Hypothalamus (tissue), 51 donors: ENCODE measurements at regions not wholly inside any gene's neighbourhood (a gene's known extent, or its start where the extent isn't known, plus 50 kb on each side); places are given as distances from the start of the nearest gene placed in this dataset.
"Not testable (repeated sequence)": the region's sequence is repeated elsewhere in the genome, so short reads cannot be mapped to it uniquely, and the experiment has no call there.

Source experiments
- DNase-seq, 51 donors: peaks; one replicate each; lab custom pipeline; 2025; lab: John Stamatoyannopoulos, UW

DNA sequence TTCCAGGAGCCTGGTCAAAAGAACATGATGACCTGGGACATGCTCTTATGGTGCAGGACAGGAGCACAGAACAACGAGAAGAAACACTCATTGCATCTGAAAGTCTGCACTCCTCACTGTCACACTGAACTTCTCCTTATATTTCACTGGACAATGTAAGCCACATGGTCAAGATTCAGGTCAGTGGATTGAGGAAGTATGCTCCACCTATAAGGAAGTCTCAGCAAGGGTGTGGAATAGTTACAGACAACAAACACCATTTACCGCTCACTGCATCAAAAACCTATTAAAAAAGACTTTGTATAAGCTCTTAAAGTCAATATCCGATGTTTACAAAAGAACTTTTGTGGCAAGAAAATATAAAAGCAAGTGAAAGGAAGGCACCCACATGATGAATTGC, 153.1 kb upstream of the FOXG1 start:
- DNase-seq: no peak

DNA sequence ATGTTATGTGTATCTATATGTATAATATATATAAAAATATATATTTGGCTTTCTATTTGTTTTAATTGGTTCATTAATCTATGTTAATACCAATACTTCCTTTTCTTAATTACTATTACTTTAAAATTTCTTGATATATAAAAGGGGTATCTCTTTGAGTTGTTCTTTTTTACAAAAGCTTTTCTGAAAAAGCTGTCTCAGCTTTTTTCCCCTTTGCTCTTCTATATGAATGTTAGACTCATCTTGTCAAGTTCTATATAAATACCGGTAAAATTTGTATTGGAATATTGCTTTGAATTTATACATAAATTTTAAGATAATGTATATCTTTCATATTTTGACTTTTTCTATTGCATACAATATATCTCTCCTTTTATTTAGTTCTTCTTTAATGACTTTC, 139.8 kb upstream of the FOXG1 start:
- DNase-seq: no peak

DNA sequence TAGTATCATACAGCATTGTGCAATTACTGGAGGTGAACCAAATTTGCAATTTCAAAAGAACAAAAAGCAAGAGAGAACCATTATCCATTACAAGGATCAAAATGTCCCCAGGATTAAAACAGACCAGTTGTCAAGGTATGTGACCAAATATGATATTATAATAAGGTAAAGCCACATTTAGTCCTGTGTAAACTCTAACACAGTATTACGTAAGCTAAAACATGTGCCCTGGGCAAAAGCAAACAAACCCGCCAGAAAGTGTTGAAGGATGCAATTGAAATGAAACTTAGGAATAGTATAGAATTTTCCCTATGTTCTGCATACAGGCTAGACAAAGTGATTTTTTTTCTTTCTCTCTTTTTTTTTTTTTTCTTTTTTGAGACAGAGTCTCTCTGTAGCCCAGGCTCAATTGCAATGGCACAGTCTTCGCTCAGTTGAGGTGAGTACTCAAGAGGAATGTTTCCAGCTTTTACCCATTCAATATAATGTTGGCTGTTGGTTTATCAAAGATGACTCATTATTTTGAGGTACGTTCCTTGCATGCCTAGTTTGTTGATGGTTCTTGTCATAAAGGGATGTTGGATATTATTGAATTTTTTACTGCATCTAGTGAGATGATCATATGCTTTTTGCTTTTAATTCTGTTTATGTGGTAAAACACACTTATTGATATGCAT, 137.1 kb upstream of the FOXG1 start:
- DNase-seq: peak in 1 of 51 donors; percentile 23

DNA sequence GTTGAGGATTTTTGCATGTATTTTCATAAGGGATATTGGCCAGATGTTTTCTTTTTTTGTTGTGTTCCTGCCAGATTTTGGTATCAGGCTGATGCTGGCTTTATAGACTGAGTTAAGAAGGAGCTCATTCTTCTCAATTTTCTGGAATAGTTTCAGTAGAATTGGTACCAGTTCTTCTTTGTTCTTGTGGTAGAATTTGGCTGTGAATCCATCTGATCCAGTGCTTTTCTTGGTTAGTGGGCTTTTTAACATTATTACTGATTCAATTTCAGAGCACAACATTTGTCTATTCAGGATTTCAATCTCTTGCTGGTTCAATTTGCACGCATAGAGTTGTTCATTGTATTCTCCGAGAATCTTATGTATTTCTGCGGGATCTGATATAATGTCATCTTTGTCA, 136.5 kb upstream of the FOXG1 start:
- DNase-seq: no peak

DNA sequence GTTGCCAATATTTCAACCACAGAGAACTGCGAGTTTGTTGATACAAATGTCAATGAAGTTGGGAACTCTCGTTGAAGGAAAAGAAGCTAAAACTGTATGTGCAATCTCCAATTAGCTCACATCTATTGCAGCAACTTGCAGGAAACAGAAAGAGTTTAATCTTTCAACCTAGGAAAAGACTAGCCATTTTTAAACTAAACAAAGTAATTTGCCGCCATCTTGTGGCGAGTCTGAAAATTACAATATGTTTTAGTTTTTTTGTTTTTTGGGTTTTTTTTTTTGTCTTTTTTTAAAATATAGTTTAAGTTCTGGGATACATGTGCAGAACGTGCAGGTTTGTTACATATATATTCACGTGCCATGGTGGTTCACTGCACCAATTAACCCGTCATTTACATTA, 131.2 kb upstream of the FOXG1 start:
- peak in 2 of 51 donors; percentile 1 to 21 for DNase-seq

DNA sequence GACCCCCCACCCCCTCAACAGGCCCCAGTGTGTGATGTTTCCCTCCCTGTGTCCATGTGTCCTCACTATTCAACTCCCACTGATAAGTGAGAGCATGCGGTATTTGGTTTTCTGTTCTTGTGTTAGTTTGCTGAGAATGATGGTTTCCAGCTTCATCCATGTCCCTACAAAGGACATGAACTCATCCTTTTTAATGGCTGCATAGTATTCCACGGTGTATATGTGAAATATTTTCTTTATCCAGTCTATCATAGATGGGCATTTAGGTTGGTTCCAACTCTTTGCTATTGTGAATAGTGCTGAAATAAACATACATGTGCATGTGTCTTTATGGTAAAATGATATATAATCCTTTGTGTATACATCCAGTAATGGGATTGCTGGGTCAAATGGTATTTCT, 130.8 kb upstream of the FOXG1 start:
- not testable (repeated sequence) for DNase-seq

DNA sequence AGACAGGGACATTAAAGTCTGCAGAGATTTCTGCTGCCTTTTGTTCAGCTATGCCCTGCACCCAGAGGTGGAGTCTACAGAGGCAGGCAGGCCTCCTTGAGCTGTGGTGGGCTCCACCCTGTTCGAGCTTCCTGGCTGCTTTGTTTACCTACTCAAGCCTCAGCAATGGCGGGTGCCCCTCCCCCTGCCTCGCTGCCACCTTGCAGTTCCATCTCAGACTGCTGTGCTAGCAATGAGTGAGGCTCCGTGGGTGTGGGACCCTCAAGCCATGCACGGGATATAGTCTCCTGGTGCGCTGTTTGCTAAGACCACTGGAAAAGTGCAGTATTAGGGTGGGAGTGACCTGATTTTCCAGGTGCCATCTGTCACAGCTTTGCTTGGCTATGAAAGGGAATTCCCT, 125.4 kb upstream of the FOXG1 start:
- not testable (repeated sequence) for DNase-seq

DNA sequence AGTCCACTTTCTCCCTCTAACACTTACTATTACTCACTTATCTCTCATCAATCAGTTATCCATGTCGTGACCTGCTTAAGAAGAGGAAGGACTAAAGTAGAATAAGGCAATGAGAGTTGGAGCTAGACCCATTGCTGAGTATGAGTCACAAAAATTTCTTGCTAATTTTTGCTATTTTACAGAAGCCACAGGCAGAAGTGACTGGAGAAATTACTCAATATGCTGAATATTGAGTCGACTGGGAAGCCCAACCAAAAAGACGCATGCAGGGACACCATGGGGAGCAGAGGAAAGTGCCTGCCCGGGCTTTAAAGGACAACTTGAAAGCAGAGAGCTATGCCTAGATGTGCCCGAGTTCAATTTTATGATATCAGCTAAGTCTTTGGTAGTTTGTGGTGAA, 115.4 kb upstream of the FOXG1 start:
- no peak for DNase-seq

DNA sequence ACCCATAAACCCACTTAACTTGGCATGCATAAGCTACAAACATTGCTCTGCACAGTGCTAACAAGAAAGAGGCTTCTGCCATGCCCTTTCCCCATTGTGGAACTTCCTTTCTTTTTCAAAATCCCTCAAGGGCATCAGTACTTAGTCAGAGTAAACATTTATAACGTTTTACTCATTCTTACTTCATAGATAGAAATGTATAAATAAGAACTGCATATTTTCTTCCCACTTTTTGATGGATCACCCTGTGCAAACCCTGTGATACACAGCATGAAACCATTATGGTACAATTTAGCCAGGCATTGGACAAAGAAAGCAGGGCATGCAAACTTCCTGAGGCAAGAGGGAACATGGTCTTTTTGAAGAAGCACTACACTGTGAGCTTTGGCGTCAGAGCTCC, 113.8 kb upstream of the FOXG1 start:
- no peak for DNase-seq

DNA sequence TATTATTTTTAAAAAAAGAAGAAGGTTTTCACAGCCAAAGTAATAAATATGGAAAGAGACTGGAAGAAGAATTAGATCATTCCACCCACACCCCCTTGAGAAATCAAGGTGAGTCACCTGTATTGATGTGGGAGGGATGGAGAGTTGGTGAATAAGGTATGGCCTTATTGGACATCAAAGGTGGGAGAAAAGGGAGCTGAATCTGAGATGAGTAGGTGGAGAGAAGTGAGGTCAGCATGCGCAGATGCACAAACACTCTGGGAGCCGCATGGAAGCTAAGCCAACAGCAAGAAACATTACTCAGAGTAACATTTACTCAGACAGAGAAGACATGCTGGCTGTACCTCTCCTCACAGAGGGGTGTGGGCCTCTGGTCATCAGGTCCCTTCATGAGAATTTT, 113.1 kb upstream of the FOXG1 start:
- DNase-seq: peak in 2 of 51 donors; percentile 5

DNA sequence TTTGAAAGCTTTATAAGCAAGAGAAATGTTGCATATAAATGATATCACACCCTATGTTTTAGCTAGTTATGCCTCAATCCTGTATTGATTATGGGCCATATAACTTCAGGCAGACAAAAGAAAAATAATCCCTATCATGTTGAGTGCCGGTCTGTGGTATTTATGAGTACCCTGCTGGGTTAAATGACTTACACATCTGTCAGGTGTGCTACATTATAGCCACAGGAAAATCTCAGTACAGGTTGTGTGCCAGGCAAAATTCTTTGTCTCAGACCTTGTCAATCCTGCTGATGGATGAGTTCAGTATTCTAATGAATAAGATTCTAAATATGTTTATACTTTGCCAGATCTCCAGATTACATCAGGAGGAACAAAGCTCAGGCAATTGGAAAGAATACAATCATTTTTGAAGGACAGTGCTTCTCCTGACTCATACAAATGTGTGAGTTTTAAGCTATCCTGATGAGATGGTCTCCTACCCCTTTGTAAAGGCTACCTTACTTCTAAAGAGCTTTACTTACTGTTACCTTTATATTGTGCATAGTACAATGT, 109.8 kb upstream of the FOXG1 start:
- DNase-seq: no peak

DNA sequence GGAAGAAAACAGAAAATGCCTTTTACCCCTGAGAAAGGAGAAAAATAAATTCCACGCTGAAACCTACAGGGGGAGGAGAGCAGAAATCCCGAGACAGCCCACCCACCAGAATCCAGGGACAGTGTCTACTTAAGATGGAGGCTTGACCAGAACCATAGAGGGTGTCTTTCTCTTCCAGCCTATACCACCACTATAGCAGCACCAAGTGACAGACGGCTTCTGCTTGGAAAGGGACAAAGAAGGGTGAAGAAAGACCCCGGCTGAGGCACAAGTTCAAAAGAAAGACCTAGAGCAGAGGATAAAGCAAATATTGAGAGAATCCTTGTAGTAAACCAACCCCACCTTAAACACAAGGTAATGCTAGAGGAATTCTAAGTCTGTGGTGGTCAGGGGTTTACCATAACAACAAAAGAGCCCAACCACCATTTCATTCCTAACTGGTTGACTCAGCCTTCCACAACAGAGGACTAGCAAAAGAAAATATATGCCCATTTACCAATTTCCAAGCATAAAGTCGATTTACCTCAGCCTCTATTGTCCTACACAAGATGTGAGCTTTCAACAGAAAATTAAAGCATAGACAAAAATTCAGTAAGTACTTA, 105.3 kb upstream of the FOXG1 start:
- DNase-seq: no peak

DNA sequence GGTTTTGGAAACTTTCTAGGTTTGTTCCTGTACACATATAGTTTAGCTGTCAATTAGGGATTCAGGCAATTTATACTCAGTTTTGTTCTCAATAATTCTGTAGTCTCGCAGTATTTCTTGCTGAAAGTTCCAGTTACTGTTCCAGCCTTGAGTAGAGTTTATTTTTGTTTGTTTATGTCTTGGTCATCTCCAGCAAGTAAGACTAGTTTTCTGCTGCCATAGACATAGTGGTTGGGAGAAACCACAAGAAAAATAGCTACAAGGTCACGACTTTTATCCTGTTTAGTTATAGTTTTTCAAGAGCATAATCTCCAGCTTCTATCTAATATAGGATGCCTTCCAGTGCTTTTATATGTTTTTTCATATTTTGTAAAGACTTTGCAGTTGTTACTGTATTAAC, 99.6 kb upstream of the FOXG1 start:
- DNase-seq: no peak

DNA sequence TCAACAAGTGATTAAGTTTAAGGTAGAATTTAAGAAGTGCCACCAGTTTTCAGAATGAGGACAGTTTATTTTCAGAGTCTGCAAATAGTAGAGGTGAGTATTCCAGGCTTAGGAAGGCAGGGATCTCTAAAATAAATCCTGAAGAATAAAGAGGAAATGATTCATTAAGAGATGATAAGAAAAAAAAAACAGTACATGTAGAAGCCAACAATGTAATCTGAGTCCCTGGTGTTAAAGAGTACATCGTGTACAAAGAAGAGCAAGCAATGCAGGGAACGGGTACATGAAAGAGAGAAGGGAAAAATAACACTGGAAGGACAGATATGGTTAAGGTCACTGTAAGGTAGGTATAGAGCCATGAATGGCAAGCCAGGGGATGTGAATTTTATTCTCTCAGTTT, 95.2 kb upstream of the FOXG1 start:
- no peak for DNase-seq

DNA sequence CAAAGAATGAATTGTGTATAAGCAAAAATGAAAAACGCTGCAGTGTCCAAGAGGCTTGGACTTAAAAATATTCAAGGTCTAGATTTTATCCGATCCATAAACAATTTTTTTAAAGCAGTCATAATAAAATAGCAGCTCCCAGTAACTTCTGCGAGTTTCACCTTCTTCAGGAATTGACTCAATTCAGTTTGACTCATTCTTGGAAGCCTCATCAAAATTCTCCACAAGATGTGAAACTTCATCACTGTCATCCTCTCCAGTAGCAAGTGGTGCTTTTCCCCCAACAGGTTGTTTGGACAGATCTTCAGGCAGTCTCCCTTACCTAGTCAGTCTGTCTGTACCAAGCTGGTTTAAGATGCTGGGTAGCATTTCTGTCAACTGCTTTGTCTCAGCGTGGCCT, 93.5 kb upstream of the FOXG1 start:
- DNase-seq: no peak

DNA sequence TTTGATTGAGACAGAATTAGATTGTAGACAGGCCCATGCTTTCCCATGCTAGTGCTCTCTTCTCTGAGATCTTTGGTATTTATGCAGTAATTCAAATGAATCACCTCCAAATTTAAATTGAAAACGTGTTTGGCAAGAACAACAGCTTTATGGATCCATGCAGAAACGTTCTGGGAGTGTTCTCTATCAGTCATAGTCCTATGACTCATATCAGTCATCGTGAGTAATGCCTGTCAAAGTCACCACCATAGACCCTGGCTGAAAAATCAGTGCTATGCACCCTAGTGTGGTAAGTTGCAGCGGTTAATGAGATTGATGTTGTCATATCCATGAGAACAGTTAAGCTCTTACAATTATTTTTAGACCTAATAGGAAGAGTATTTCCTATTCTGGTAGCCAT, 90.1 kb upstream of the FOXG1 start:
- DNase-seq: no peak

DNA sequence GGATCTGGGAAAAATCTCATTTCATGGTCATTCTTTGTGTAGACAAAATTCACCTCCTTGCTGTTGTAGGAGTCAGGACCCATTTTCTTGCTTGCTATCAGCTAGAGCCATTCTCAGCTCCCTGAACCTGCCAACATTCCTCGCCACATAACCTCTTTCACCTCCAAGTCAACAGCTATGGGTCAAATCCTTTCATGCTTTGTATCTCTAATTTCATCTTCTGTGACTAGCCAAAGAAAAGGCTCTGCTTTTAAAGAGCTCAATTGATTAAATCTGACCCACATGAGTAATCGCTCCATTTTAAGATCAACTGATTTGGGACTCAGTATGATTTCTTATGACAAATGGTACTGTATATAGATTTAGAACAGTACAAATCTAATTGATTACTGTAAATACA, 89.2 kb upstream of the FOXG1 start:
- no peak for DNase-seq

DNA sequence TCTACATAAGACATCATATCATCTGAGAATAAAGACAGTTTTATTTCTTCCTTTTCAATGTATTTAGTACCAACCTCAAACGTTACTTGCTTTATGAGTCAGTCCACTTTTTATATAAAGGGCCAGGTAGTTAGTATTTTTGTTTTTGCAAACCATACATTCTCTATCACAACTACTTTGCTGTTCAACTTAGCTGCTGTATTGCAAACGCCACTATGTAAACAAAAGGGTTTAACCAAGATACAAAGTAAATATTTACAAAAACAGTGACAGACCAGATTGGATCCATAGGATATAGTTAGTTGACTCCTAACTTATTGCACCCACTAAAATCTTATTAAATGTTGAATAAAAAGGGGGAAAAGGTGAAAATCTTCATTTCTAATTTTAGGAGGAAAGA, 87.7 kb upstream of the FOXG1 start:
- no peak for DNase-seq

DNA sequence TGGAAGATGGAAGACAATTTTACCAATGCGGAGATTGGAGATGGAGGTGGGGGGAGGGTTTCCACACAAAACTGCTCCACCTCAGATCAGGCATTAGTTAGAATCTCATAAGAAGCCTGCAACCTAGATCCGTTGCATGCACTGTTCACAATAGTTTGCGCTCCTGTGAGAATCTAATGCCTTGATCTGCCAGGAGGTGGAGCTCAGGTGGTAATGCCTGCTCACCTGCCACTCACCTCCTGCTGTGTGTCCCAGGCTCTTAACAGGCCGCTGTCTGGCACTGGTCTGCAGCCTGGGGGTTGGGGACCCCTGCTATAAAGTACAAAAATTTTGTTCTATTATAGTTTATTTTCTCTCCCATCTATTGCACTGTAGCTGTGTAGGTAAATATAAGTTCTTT, 84.9 kb upstream of the FOXG1 start:
- DNase-seq: no peak

DNA sequence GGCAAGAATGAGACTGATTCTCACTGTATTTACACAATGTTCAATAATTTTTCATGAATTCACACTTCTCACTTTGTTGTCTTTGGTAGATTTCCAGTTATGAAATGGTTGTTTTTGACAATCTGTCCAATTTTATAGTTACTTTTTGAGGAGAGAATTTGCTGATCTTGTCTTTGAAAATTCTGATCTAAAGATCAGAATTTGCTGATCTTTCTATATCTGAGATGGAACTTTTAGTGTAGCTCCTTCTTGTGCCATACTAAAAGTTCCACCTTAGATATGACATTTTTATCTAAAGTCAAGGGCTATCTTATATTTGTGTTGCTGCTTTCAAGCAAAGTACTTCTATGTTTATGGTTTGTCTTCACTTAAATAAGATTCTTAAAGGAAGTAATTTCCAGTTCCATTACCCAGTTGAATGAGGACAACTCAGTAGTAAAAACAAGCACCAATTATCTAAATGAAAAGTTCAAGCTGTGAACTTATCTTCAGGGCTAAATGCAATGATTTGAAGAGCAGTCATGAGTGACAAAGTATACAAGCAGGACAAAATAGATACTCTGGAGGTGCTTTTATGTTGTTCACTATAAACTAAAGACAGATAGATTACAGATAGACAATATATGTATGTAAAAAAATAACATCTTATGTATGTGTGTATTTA, 76.4 kb upstream of the FOXG1 start:
- DNase-seq: no peak

DNA sequence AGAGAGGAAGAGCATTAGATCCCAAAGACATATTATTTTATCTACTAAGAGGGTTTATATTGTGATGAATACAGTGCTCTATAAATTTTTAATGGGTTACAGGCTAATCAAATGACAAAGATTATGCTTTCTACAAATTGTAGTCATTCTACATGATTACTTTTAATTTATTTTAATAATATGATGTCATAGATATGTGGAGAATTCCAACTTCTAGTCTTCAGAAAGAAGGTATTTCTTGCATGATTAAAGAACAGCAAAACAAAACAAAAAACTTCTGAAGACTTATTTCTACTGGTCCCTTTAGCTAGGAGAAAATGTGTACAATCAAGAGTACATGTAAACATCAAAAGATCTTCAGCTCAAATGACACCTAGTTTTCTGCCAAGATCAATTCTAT, 71.5 kb upstream of the FOXG1 start:
- no peak for DNase-seq

DNA sequence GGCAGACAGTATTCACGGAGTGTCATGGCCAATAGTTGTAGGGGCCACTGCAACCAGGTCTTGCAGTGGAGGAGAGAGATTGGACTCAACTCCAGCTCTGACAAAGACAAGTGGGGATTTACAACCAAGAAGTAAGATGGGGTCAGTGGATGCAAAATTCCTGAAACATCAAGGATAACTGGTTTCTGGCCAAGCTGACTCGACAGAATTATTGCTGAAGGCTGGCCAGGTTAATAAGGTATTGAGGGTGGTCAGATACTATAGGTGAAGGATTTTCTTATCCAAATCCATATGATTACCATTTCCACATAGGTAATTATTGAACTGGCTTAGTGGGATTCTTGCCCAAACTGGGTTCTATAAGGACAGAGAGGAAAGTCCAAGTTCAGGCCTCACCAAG, 64.9 kb upstream of the FOXG1 start:
- no peak for DNase-seq
